ENCODE measurements at regions not wholly inside any gene's neighbourhood (a gene's known extent, or its start where the extent isn't known, plus 50 kb on each side); places are given as distances from the start of the nearest gene placed in this dataset.

DNA sequence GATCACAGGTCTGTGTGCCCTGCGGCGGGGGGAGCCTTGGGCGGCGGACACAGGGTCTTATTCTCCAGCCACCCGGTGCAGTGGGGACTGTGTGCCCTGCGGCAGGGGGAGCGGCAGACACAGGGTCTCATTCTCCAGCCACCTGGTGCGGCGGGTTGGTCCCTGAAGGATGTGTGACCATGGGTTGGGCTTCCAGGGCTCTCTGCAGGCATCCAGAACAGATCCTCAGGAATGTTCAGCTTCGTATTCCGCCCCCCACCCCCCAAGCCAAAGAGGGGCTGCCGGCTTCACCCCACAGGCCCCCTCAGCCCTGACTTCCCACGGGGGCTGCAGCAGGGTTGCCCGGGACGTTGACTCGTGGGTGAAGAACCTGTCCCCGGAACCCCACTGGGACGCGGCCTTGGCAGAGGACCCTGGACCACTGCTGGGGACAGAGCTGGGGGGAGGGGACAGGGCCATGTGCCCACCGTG lies 154.5 kb upstream of the PPP2R2D start:
- no peak for DNase-seq (ENCODE audit: extremely low read depth, low read depth)
- TF ChIP-seq, protein P1, sequence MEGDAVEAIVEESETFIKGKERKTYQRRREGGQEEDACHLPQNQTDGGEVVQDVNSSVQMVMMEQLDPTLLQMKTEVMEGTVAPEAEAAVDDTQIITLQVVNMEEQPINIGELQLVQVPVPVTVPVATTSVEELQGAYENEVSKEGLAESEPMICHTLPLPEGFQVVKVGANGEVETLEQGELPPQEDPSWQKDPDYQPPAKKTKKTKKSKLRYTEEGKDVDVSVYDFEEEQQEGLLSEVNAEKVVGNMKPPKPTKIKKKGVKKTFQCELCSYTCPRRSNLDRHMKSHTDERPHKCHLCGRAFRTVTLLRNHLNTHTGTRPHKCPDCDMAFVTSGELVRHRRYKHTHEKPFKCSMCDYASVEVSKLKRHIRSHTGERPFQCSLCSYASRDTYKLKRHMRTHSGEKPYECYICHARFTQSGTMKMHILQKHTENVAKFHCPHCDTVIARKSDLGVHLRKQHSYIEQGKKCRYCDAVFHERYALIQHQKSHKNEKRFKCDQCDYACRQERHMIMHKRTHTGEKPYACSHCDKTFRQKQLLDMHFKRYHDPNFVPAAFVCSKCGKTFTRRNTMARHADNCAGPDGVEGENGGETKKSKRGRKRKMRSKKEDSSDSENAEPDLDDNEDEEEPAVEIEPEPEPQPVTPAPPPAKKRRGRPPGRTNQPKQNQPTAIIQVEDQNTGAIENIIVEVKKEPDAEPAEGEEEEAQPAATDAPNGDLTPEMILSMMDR (IDR thresholded peaks at IDR 0.05; ENCODE audit: low read depth, low read length) = no peak

DNA sequence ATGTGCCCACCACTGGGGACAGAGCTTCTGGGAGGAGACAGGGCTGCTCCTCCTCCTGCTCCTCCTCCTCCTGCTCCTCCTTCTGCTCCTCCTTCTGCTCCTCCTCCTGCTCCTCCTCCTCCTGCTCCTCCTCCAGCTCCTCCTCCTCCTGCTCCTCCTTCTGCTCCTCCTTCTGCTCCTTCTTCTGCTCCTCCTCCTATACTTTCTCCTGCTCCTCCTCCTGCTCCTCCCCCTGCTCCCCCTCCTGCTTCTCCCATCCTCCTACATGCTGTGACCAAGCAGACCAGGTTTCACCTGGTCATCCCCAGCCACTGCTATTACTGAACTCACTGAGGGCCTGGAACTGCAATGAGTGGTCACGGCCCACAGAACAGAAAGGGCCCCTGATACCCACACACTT lies 154.0 kb upstream of the PPP2R2D start:
- TF ChIP-seq, protein P1 (IDR thresholded peaks at IDR 0.05; ENCODE audit: low read depth, low read length) = no peak
- no peak for DNase-seq (ENCODE audit: extremely low read depth, low read depth)

DNA sequence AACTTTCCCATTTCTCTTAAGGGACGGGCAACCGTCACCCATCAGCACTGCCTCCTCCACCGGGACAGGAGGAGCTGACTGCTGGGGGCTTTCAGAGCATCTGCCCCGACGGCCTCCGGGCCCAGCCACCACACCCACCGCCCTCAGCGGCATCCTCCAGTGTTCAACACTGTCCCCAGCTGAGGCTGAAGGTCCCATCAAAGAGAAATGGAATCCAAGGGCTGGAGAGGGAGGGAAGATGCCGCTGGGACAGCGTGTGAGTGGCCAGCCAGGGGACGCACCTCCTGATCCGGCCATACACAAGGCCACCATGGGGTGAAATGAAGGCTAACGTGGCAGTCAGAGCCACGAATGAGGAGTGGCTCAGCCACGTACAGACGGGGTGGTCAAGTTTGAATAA lies 153.6 kb upstream of the PPP2R2D start:
- DNase-seq (ENCODE audit: extremely low read depth, low read depth) = no peak
- TF ChIP-seq, protein P1 (IDR thresholded peaks at IDR 0.05; ENCODE audit: low read depth, low read length) = no peak

DNA sequence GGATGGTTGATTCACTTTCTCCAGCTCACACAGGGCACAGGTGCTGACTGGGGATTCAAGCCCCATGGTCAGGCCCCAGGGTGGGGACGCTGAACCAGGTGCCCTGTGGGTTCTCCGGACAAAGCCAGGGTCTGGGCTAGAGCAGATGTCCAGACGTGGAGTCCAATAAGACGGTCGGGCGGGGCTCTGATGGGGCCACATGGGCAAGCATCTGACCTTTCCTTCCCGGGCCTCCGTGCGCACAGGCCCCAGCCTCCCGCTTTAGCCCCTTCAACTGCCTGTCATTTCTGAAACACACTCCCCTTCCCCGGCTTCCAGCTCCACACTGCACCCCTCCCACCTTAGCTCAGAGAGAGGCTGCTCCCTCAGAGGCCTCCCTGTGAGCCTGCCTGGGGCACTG lies 153.0 kb upstream of the PPP2R2D start:
- TF ChIP-seq, protein P1 (IDR thresholded peaks at IDR 0.05; ENCODE audit: low read depth, low read length) = no peak
- DNase-seq (ENCODE audit: extremely low read depth, low read depth) = no peak

DNA sequence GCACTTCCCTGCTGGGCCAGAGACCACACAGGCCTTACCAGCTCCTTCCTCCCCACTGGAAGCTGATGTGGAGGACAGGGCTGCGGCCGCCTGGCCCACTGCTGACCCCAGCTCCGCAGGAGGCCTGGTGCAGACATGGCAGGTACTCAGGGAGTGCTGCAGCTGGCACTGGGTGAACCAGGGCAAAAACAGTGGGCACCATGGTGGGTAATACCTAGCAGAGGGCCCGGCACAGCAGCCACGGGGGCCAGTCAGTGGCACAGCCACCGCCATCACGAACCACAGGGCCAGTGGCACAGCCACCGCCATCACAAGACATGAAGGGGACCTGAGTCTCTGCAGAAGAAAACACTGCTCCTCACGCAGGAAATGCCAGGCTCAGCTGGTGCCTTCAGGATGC lies 152.6 kb upstream of the PPP2R2D start:
- TF ChIP-seq, protein P1 (IDR thresholded peaks at IDR 0.05; ENCODE audit: low read depth, low read length) = no peak
- no peak for DNase-seq (ENCODE audit: extremely low read depth, low read depth)

DNA sequence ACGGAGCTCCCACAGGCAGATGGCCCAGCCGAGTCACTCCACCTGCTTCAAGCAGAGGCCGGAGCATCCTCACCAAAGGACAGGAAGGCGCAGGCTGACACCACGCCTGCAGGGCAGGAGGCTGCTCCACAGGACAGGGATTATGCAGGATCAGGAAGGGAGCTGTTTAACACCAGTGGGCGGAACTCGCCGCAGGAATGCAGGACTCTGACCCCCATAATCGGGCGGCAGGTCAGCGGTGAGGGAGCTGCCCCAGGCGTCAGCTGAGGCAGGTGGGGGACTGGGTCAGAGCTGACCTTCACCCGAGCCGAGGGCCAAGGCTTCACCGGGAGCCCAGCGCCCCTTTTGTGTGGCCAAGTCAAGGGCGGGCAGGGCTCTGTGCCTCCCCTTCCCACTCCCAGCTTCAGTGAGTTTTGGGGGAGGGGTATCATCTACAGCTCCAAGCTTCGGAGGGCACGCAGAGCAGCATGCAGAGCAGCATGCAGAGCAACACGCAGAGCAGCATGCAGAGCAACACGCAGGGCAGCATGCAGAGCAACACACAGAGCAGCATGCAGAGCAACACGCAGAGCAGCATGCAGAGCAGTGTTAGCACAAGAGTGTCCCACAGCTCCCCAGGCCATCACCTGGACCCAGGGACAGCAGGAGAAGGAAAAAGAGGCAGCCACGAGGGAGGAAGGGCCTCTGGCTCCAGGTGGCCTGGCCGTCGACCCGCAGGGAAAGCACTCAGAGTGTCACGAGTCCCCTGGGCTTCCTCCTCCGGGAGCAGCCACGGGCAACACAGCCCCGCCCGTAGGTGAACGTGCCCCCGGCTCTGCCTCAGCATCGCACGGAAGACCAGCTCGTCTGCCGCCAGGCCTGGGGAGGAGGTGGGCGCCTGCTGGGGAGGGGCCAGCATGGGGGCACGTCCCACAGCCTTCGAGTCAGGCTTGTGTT lies 151.7 kb upstream of the PPP2R2D start:
- TF ChIP-seq, protein P1 (IDR thresholded peaks at IDR 0.05; ENCODE audit: low read depth, low read length) = no peak
- no peak for DNase-seq (ENCODE audit: extremely low read depth, low read depth)

DNA sequence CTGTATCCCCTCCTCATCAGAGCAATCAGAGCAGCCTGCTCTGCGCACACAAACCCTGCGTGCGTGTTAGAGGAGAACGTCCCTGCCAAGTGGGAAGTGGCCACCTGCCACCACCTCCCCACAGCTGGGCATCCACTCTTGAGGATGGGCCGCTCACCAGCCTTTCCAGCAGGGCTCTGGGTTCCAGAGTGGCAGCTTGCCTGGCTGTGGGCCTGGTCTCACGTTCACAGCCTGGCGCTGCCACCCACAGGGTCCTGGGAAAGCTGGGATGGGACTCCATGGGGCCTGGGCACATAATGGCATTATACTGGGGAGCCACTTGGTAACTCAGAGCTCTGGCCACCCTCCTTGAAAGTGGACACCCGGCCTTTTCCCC lies 151.1 kb upstream of the PPP2R2D start:
- DNase-seq (ENCODE audit: extremely low read depth, low read depth) = no peak
- TF ChIP-seq, protein P1 (IDR thresholded peaks at IDR 0.05; ENCODE audit: low read depth, low read length) = no peak
